CD14-positive monocyte (primary cell): ENCODE measurements at regions not wholly inside any gene's neighbourhood (a gene's known extent, or its start where the extent isn't known, plus 50 kb on each side); places are given as distances from the start of the nearest gene placed in this dataset.

Experiments used
- DNase-seq, 3 donors: peaks; one replicate each; pipeline ENCODE4 v3.0.0-alpha.2; 2011 to 2022
- H2AFZ ChIP-seq: 2 replicates; pipeline ENCODE4 v1.6.0; 2012; ENCODE audit warnings: mild to moderate bottlenecking, low read depth, low read length, inconsistent platforms; ENCODE audit not compliant: insufficient read depth, poor library complexity, severe bottlenecking
- H3K27ac ChIP-seq, 2 donors: 1 replicate in 1 of 2; 2 replicates in 1 of 2; pipeline ENCODE4 v1.5.1; 2012 to 2013; ENCODE audit warnings: low read length in 2 of 2, control low read depth in 1 of 2, inconsistent platforms in 1 of 2, low read depth in 1 of 2, mild to moderate bottlenecking in 1 of 2
- H3K27me3 ChIP-seq, 2 donors: one replicate each; pipeline versions ENCODE4 v1.6.0 to v1.6.1; 2011 to 2013; ENCODE audit warnings: low read length in 2 of 2; ENCODE audit not compliant: control insufficient read depth in 2 of 2, insufficient read depth in 2 of 2
- H3K36me3 ChIP-seq, 2 donors: replicated peaks in 1 of 2; 1 replicate in 1 of 2; 2 replicates in 1 of 2; pipeline versions ENCODE4 v1.5.1 to v1.6.1; 2012 to 2013; ENCODE audit warnings: low read length in 2 of 2, control low read depth in 1 of 2, inconsistent platforms in 1 of 2, mild to moderate bottlenecking in 1 of 2; ENCODE audit not compliant: insufficient read depth in 2 of 2, control insufficient read depth in 1 of 2
- H3K4me1 ChIP-seq, 2 donors: 1 replicate in 1 of 2; 2 replicates in 1 of 2; pipeline versions ENCODE4 v1.5.1 to v1.6.1; 2012 to 2013; ENCODE audit warnings: low read length in 2 of 2, control low read depth in 1 of 2, inconsistent platforms in 1 of 2, mild to moderate bottlenecking in 1 of 2, moderate library complexity in 1 of 2; ENCODE audit not compliant: insufficient read depth in 2 of 2, control insufficient read depth in 1 of 2
- H3K4me2 ChIP-seq: replicated peaks from 2 replicates; pipeline ENCODE3; 2012; ENCODE audit warnings: low read length, moderate library complexity, mild to moderate bottlenecking; ENCODE audit not compliant: poor library complexity, severe bottlenecking; ENCODE audit errors: extremely low read depth
- H3K4me3 ChIP-seq, 3 experiments: fragments of 200-600 bp in 1 of 3; sonication (generic) in 1 of 3; replicated peaks in 1 of 3; 1 replicate in 2 of 3; 2 replicates in 1 of 3; pipeline ENCODE4 v1.5.1; 2011 to 2013; ENCODE audit warnings: low read length in 3 of 3, mild to moderate bottlenecking in 3 of 3, control low read depth in 2 of 3, low read depth in 2 of 3, inconsistent platforms in 1 of 3, moderate library complexity in 1 of 3
- H3K79me2 ChIP-seq: 2 replicates; pipeline ENCODE4 v1.6.0; 2012; ENCODE audit warnings: mild to moderate bottlenecking, control low read depth, inconsistent platforms, low read length, moderate library complexity; ENCODE audit not compliant: insufficient read depth
- H3K9ac ChIP-seq: 2 replicates; pipeline ENCODE4 v1.6.0; 2017; ENCODE audit warnings: low read length, mild to moderate bottlenecking; ENCODE audit not compliant: insufficient read depth, poor library complexity, severe bottlenecking
- H3K9me3 ChIP-seq, 2 donors: replicated peaks in 1 of 2; 1 replicate in 1 of 2; 2 replicates in 1 of 2; pipeline versions ENCODE4 v1.5.1 to v1.6.1; 2012 to 2013; ENCODE audit warnings: low read length in 2 of 2, control low read depth in 1 of 2; ENCODE audit not compliant: control insufficient read depth in 1 of 2, insufficient read depth in 1 of 2
- H4K20me1 ChIP-seq: 2 replicates; pipeline ENCODE4 v1.6.0; 2012; ENCODE audit warnings: mild to moderate bottlenecking, low read length, control low read depth, moderate library complexity; ENCODE audit not compliant: insufficient read depth
- H3K27ac Mint-ChIP-seq, 7 donors: one replicate each; pipeline ENCODE4 v1.8.0; 2020; ENCODE audit warnings: mild to moderate bottlenecking in 7 of 7, mixed read lengths in 7 of 7, moderate library complexity in 6 of 7, inconsistent platforms in 2 of 7
- H3K27me3 Mint-ChIP-seq, 3 donors: one replicate each; pipeline ENCODE4 v1.8.0; 2021 to 2022; ENCODE audit warnings: low read depth in 3 of 3, mild to moderate bottlenecking in 3 of 3, mixed read lengths in 3 of 3, moderate library complexity in 3 of 3, inconsistent platforms in 1 of 3
- H3K36me3 Mint-ChIP-seq, 2 donors: one replicate each; pipeline ENCODE4 v1.8.0; 2020; ENCODE audit warnings: mixed read lengths in 2 of 2, inconsistent platforms in 1 of 2, mild to moderate bottlenecking in 1 of 2
- H3K4me1 Mint-ChIP-seq: one replicate; pipeline ENCODE4 v1.8.0; 2020; ENCODE audit warnings: mild to moderate bottlenecking, mixed read lengths
- H3K4me3 Mint-ChIP-seq, 2 donors: one replicate each; pipeline ENCODE4 v1.8.0; 2020; ENCODE audit warnings: mild to moderate bottlenecking in 2 of 2, mixed read lengths in 2 of 2, moderate library complexity in 1 of 2
- H3K9me3 Mint-ChIP-seq, 7 donors: one replicate each; pipeline ENCODE4 v1.8.0; 2020 to 2022; ENCODE audit warnings: mixed read lengths in 7 of 7, mild to moderate bottlenecking in 6 of 7, moderate library complexity in 6 of 7, inconsistent platforms in 2 of 7
- WGBS: methylation state at CpG from one replicate; pipeline ENCODE4 v1.1.5; 2013; ENCODE audit warnings: missing lambda C conversion rate; ENCODE audit not compliant: insufficient coverage; 5-methylcytosine and 5-hydroxymethylcytosine counted together
- intact Hi-C, 2 donors: fragments of 100-400 bp; cut with micrococcal nuclease; formaldehyde crosslinking; loops; one replicate each; pipeline versions ENCODE4 v1.15.0 to v1.15.1; 2023
- TF ChIP-seq, protein P1 (sequence below): fragments of 200-600 bp; IDR thresholded peaks from one replicate; pipeline ENCODE4 v1.8.0; 2022; ENCODE audit warnings: antibody characterized with exemption, mild to moderate bottlenecking

DNA sequence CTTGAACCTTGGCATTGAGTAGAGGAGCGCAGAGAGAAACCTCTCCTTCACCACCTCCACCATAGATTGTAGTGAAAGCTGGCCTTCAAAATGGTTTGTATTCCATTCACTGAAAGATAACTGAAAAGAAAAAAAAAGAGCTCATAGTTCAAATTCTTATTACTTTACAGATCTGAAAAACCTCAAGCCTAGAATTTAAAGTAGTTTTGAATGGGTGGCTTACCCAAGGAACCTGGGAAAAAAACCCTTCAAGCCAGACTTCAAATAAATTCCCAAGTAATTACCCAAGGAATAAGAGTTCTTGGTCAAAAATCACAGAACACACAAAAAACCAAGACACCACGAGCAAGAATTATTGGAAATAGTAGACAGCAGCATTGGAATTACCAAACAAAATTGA lies 83.6 kb upstream of the TMEM33 start:
- Histone ChIP-seq H3K79me2 (no peaks in the 10 kb centered on the region), H3K9ac (no peak overlapping the region), H3K36me3 (no peaks in the 10 kb centered on the region), H3K27ac (no peak overlapping the region), H3K9me3 (no peaks in the 10 kb centered on the region), H2AFZ (no peak overlapping the region), H3K4me2 (no peak overlapping the region), H3K27me3 (peaks cover 6 to 22% of the 10 kb centered on the region in 2 donors), H4K20me1 (no peaks in the 10 kb centered on the region), H3K4me1 (no peaks in the 10 kb centered on the region), H3K4me3 (no peak overlapping the region)
- no peaks in the 10 kb centered on the region for H3K36me3 Mint-ChIP-seq
- no peak overlapping the region for H3K27ac Mint-ChIP-seq
- whole genome bisulfite sequencing = no CpG with 5 or more reads among the region's 2 CpGs
- TF ChIP-seq, protein P1, sequence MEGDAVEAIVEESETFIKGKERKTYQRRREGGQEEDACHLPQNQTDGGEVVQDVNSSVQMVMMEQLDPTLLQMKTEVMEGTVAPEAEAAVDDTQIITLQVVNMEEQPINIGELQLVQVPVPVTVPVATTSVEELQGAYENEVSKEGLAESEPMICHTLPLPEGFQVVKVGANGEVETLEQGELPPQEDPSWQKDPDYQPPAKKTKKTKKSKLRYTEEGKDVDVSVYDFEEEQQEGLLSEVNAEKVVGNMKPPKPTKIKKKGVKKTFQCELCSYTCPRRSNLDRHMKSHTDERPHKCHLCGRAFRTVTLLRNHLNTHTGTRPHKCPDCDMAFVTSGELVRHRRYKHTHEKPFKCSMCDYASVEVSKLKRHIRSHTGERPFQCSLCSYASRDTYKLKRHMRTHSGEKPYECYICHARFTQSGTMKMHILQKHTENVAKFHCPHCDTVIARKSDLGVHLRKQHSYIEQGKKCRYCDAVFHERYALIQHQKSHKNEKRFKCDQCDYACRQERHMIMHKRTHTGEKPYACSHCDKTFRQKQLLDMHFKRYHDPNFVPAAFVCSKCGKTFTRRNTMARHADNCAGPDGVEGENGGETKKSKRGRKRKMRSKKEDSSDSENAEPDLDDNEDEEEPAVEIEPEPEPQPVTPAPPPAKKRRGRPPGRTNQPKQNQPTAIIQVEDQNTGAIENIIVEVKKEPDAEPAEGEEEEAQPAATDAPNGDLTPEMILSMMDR = no peak
- DNase-seq = no peak
- no peaks in the 10 kb centered on the region for H3K4me1 Mint-ChIP-seq
- H3K9me3 Mint-ChIP-seq = peaks cover 0 to 1% (median 0%) of the 10 kb centered on the region in 7 donors
- peaks cover 11 to 21% (median 14%) of the 10 kb centered on the region in 3 donors for H3K27me3 Mint-ChIP-seq
- H3K4me3 Mint-ChIP-seq = no peak overlapping the region
- intact Hi-C loops = no loop called here

DNA sequence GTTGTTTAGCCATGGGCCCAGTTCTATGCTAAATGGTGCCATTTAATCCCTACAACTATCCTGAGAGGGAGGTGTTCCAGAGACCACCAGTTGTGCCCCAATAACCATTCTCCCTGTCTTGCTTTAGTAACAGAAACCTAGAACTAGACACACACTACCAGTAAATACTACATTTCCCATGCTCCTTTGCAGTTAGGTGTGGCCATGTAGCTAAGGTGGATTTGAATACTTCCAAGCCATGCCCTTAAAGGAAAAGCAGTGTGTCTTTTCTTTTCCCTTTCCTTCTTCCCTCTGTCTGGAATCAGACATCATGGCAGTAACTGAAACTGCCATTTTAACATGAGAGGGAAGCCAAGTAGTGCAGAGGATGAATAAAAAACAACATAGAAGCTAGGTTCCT lies 90.9 kb upstream of the TMEM33 start:
- DNase-seq = no peak
- H3K27ac ChIP-seq = no peak overlapping the region
- H3K36me3 ChIP-seq = no peaks in the 10 kb centered on the region
- H3K27me3 ChIP-seq = no peaks in the 10 kb centered on the region
- Mint-ChIP-seq H3K4me1 (no peaks in the 10 kb centered on the region), H3K9me3 (peaks cover 0 to 6% (median 3%) of the 10 kb centered on the region in 7 donors), H3K36me3 (no peaks in the 10 kb centered on the region), H3K4me3 (no peak overlapping the region), H3K27me3 (peaks cover 0 to 12% (median 5%) of the 10 kb centered on the region in 3 donors), H3K27ac (no peak overlapping the region)
- no peak overlapping the region for H2AFZ ChIP-seq
- H3K4me1 ChIP-seq = no peaks in the 10 kb centered on the region
- H3K9ac ChIP-seq = no peak overlapping the region
- no peak overlapping the region for H3K4me2 ChIP-seq
- no peaks in the 10 kb centered on the region for H3K79me2 ChIP-seq
- TF ChIP-seq, protein P1 = no peak
- no peaks in the 10 kb centered on the region for H4K20me1 ChIP-seq
- H3K9me3 ChIP-seq = no peaks in the 10 kb centered on the region
- intact Hi-C loops = no loop called here
- H3K4me3 ChIP-seq = no peak overlapping the region
